AG09319 (cell line): ENCODE measurements at regions not wholly inside any gene's neighbourhood (a gene's known extent, or its start where the extent isn't known, plus 50 kb on each side); places are given as distances from the start of the nearest gene placed in this dataset.

Experiments
- DNase-seq: peaks from one replicate; pipeline ENCODE4 v3.0.0-alpha.2; 2010; ENCODE audit warnings: low read depth; ENCODE audit errors: extremely low read depth
- CTCF ChIP-seq: IDR thresholded peaks from 2 replicates; pipeline ENCODE4 v1.5.1; 2011; ENCODE audit warnings: low read depth, mild to moderate bottlenecking, inconsistent platforms, low read length, moderate library complexity

DNA sequence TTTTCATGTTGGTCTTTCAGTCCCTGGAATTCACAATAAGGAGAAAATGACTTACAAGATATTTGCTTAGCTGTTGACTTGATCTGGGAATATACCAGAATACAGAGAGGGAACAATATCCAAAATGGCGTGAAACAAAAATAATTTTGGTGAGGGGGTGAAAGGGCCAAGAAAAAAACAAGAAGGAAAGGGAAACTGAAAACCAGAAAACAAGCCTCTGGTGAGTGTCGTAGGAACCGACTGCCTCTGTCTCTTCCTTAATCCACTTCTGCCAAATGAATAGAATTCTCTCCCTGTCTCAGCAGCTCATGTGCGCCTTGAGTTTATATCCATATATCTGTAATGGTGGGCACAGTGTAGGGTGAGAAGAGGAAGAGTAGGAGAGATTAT lies 367.6 kb downstream of the ETS1 start:
- DNase-seq, result no peak
- no peak for TF ChIP-seq CTCF

DNA sequence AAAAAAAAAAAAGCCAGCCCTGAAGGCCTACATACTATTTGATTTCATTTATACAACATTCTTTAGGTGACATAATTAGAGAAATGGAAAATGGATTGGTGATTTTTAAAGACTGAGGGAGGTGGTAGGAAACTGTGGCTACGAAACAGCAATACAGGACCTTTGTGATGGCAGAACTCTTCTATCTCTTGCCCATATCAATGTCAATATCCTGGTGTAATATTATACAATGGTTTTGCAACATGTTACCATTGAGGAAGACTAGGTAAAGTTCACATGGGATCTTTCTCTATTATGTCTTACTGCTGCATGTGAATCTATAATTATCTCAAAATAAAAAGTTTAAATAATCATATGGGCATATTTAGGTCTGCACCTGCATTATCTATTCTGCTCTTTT lies 371.2 kb downstream of the ETS1 start:
- no peak for TF ChIP-seq CTCF
- DNase-seq, result no peak

GRCh38 chr11:128215238-128215882 lies 372.0 kb downstream of the ETS1 start:
- no peak for TF ChIP-seq CTCF

GRCh38 chr11:128214263-128214662 lies 373.1 kb downstream of the ETS1 start:
- no peak for TF ChIP-seq CTCF
- no peak for DNase-seq

More at GRCh38 chr11:128215238-128215882, 372.0 kb downstream of the ETS1 start:
- no peak for DNase-seq

DNA sequence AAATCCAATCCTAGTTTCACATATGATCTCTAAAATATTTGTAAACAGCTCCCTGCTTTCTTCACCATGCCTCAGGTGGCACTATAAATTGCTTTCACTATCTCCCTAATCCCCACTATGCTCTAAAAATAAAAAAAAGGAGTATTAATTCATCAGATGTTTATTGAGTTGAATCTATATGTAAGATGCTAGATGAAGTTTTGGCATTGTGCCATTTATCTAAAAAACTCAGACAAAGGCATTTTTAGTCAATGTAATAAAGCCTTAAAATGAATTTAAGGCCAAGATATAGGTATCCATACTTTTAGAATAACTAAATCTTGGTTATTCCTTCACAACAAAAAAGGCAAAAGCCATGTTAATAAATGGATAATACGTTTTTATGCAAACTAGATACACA lies 373.9 kb downstream of the ETS1 start:
- TF ChIP-seq CTCF, result no peak
- no peak for DNase-seq

DNA sequence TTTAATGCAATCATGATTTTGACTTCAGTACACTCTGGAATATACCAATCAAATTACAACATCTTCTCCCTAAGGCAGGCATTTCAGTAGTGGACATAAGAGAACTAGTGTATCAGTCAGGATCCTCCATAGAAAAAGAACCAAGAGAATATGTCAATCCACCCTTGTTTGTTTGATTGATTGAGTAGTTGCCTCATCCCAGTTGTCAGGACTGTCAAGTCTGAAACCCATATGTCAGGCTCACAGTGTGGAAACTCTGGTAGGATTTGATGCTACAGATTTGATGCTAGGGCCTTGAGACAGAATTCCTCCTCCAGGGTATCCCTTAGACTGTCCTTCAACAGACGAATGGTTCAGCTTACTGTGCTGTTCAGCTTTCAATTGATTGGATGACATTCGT lies 375.0 kb downstream of the ETS1 start:
- TF ChIP-seq CTCF, result no peak
- DNase-seq, result no peak

DNA sequence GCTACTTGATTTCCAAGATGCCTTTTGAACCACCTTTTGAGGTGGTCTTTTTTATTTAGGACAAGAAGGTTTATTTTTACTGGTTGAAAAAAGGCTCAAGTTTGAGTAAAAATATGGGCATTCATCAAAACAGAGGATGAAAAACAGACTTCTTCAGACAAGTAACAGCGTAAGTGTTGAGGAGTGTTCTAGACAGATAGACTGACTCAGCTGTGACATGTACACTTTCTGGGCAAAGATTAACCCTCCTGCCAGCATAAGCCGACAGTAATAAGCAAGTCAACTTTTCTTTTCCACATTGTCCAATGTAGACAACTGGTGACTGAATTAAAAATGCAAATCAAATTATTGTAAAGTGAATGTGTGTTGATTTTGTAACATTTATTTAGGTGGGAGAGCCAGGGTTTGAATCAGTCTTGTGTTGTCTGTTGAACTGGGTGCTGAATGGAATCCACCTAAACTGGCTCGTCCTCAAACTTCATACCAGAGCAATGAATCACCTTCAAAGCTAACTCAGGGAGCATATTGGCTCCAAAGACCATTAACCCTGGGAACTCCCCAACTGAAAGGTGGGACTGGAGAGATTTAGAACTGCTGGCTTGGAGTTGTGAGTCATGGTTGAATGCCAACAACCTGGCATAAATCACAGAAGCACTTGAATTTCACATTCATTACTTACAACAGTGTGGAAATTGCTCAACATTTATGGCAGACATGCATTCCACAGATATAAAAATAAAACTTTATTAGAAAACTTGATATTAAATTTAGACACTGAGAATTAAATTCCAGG lies 377.0 kb downstream of the ETS1 start:
- TF ChIP-seq CTCF, result no peak
- DNase-seq, result peak; percentile 57
